ENCODE measurements at regions not wholly inside any gene's neighbourhood (a gene's known extent, or its start where the extent isn't known, plus 50 kb on each side); places are given as distances from the start of the nearest gene placed in this dataset.

GRCh38 chr10:25114036-25114411, 60.8 kb upstream of the GPR158 start:
- no peak for DNase-seq

DNA sequence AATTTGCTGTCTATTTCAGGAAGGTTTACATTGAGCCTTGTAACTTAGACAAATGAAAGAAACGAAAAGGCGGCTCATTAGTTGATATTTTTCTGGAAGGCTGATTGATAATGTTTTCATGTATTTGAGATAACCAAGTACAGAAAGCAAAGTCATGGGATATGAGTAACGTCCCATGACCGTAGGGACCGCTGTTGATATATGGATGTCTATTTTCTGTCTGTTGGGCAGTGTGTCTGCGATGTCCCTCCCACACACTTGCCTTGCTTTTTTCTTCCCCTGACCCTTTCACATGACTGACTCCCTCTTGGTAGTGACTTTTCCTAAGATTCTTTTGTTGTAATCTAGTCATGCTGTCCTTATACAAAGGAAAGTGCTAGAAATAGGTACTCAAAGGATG, 57.0 kb upstream of the GPR158 start:
- DNase-seq: no peak

DNA sequence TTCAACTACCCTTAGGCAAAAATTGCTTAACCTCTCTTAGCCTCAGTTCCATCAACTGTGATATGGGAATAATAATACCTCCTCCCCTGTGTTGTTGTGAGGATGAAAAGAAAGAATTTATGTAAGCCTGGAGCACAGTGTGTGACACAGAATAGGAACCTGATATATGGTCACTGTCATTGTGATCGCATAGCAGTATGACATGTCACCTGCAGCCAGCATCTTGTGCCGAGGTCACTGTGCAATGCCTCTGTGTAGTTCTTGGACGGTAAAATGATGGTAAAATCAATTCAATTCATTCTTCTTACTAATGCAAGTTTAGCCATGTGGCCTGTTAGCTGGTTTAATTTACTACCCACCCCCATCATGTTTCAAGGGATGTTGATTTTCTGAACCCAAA, 54.6 kb upstream of the GPR158 start:
- DNase-seq: no peak

Measured in NCI-H510A (cell line).